SK-N-SH treated with all-trans-retinoic acid at 6 μM for 48 hours (cell line): ENCODE measurements at regions not wholly inside any gene's neighbourhood (a gene's known extent, or its start where the extent isn't known, plus 50 kb on each side); places are given as distances from the start of the nearest gene placed in this dataset.
A peak's percentile ranks its signal among the peaks of the same experiment; 100 is the strongest.

ENCODE experiments used
- ATAC-seq: fragments of 200-7000 bp; cut with Tn5 transposase; 3 replicates; pipeline ENCODE4 v1.9.1; 2020; ENCODE audit warnings: mild to moderate bottlenecking, moderate library complexity
- ARNTL ChIP-seq: fragments of 450-650 bp; formaldehyde crosslinking; IDR thresholded peaks from 2 replicates; pipeline ENCODE4 v1.5.0; 2020; ENCODE audit warnings: low read depth, mild to moderate bottlenecking, moderate library complexity, borderline replicate concordance
- BACH2 ChIP-seq: fragments of 250-450 bp; sonication (Bioruptor Pico); IDR thresholded peaks from 2 replicates; pipeline ENCODE4 v1.9.0; 2021; ENCODE audit warnings: mild to moderate bottlenecking, borderline replicate concordance
- CSDC2 ChIP-seq: fragments of 250-450 bp; sonication (Bioruptor Pico); IDR thresholded peaks from 2 replicates; pipeline ENCODE4 v1.5.0; 2020; ENCODE audit warnings: mild to moderate bottlenecking, moderate library complexity
- ESRRG ChIP-seq: fragments of 250-450 bp; sonication (Bioruptor Pico); IDR thresholded peaks from 2 replicates; pipeline ENCODE4 v1.6.1; 2021; ENCODE audit warnings: mild to moderate bottlenecking
- GLIS3 ChIP-seq: fragments of 250-450 bp; sonication (Bioruptor Pico); IDR thresholded peaks from 2 replicates; pipeline ENCODE4 v1.5.0; 2020; ENCODE audit warnings: mild to moderate bottlenecking, moderate library complexity
- ISL1 ChIP-seq: fragments of 250-450 bp; sonication (Bioruptor Pico); IDR thresholded peaks from 2 replicates; pipeline ENCODE4 v2.1.2; 2022; ENCODE audit warnings: mild to moderate bottlenecking, moderate library complexity
- OSR1 ChIP-seq: fragments of 250-450 bp; sonication (Bioruptor Pico); IDR thresholded peaks from 2 replicates; pipeline ENCODE4 v1.8.0; 2022; ENCODE audit warnings: moderate library complexity, mild to moderate bottlenecking, inconsistent platforms
- PPARA ChIP-seq: fragments of 250-450 bp; sonication (Bioruptor Pico); IDR thresholded peaks from 2 replicates; pipeline ENCODE4 v1.5.0; 2020; ENCODE audit warnings: mild to moderate bottlenecking, borderline replicate concordance
- RARB ChIP-seq: fragments of 250-450 bp; sonication (Bioruptor Pico); IDR thresholded peaks from 2 replicates; pipeline ENCODE4 v1.8.0; 2021; ENCODE audit warnings: mild to moderate bottlenecking, moderate library complexity
- SNAI2 ChIP-seq: fragments of 250-450 bp; sonication (Bioruptor Pico); IDR thresholded peaks from 2 replicates; pipeline ENCODE4 v1.5.0; 2020; ENCODE audit warnings: mild to moderate bottlenecking, moderate library complexity
- TCF4 ChIP-seq: fragments of 250-450 bp; sonication (Bioruptor Pico); IDR thresholded peaks from 2 replicates; pipeline ENCODE4 v1.8.0; 2021; ENCODE audit warnings: mild to moderate bottlenecking, moderate library complexity, borderline replicate concordance
- TOX ChIP-seq: fragments of 250-450 bp; sonication (Bioruptor Pico); IDR thresholded peaks from 2 replicates; pipeline ENCODE4 v1.8.0; 2021; ENCODE audit warnings: mild to moderate bottlenecking, moderate library complexity, borderline replicate concordance
- ZC3H10 ChIP-seq: fragments of 250-450 bp; sonication (Bioruptor Pico); IDR thresholded peaks from 2 replicates; pipeline ENCODE4 v1.5.1; 2021; ENCODE audit warnings: mild to moderate bottlenecking, moderate library complexity
- ZFP3 ChIP-seq: fragments of 250-450 bp; sonication (Bioruptor Pico); IDR thresholded peaks from 2 replicates; pipeline ENCODE4 v1.5.0; 2020; ENCODE audit warnings: mild to moderate bottlenecking, moderate library complexity
- ZFP30 ChIP-seq: fragments of 450-650 bp; formaldehyde crosslinking; IDR thresholded peaks from 2 replicates; pipeline ENCODE4 v1.5.0; 2022; ENCODE audit warnings: mild to moderate bottlenecking, moderate library complexity
- ZNF565 ChIP-seq: fragments of 450-650 bp; formaldehyde crosslinking; conservative IDR thresholded peaks from 2 replicates; pipeline ENCODE4 v1.5.0; 2020; ENCODE audit warnings: low read depth, mild to moderate bottlenecking, moderate library complexity
- ZNF70 ChIP-seq: fragments of 450-650 bp; formaldehyde crosslinking; IDR thresholded peaks from 2 replicates; pipeline ENCODE4 v1.5.0; 2020; ENCODE audit warnings: mild to moderate bottlenecking, moderate library complexity
- ZNF8 ChIP-seq: fragments of 450-650 bp; formaldehyde crosslinking; IDR thresholded peaks from 2 replicates; pipeline ENCODE4 v1.5.0; 2020; ENCODE audit warnings: mild to moderate bottlenecking, moderate library complexity
- TF ChIP-seq, protein P1 (sequence below): fragments of 250-450 bp; sonication (Bioruptor Pico); IDR thresholded peaks from 2 replicates; pipeline ENCODE4 v1.8.0; 2020; ENCODE audit warnings: mild to moderate bottlenecking, moderate library complexity, borderline replicate concordance
- TF ChIP-seq, protein P2 (sequence below): fragments of 250-450 bp; sonication (Bioruptor Pico); IDR thresholded peaks from 2 replicates; pipeline ENCODE4 v1.5.1; 2020; ENCODE audit warnings: low read depth, mild to moderate bottlenecking, moderate library complexity
- TF ChIP-seq, protein P3 (sequence below): fragments of 250-450 bp; sonication (Bioruptor Pico); IDR thresholded peaks from 2 replicates; pipeline ENCODE4 v1.5.1; 2021; ENCODE audit warnings: mild to moderate bottlenecking, moderate library complexity
- TF ChIP-seq, protein P4 (sequence below): fragments of 250-450 bp; sonication (Bioruptor Pico); IDR thresholded peaks from 2 replicates; pipeline ENCODE4 v1.5.0; 2020; ENCODE audit warnings: mild to moderate bottlenecking, moderate library complexity
- TF ChIP-seq, protein P5 (sequence below): fragments of 250-450 bp; sonication (Bioruptor Pico); IDR thresholded peaks from 2 replicates; pipeline ENCODE4 v1.8.0; 2021; ENCODE audit warnings: low read depth, mild to moderate bottlenecking, moderate library complexity, borderline replicate concordance

DNA sequence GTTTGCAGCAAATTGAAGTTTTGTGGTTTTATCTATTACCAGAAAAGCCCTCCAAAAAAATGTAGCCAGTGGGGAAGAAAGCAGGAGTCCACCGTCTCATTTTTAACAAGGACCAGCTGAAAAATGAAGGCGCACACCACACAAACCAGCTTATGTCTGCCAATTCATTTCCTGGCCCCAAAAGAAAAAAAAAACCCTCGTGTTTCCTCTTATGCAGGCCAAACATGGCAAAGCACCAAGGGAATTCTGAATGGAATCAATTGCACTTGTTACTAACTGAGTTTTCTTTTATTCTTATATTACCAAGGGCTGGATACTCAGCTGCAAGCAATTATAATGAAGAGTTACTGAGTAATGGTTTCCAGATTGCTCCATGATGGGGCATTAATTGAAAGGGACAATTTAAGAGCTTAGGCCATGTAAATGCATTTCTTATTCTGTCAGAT lies 428.3 kb upstream of the NPVF start (continued):
- no peak; the same call in 1 of the 2 replicates for TF ChIP-seq BACH2 (CRISPR knock-in tag)
- TF ChIP-seq, protein P1, sequence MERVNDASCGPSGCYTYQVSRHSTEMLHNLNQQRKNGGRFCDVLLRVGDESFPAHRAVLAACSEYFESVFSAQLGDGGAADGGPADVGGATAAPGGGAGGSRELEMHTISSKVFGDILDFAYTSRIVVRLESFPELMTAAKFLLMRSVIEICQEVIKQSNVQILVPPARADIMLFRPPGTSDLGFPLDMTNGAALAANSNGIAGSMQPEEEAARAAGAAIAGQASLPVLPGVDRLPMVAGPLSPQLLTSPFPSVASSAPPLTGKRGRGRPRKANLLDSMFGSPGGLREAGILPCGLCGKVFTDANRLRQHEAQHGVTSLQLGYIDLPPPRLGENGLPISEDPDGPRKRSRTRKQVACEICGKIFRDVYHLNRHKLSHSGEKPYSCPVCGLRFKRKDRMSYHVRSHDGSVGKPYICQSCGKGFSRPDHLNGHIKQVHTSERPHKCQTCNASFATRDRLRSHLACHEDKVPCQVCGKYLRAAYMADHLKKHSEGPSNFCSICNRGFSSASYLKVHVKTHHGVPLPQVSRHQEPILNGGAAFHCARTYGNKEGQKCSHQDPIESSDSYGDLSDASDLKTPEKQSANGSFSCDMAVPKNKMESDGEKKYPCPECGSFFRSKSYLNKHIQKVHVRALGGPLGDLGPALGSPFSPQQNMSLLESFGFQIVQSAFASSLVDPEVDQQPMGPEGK (CRISPR knock-in tag) = no peak
- peak; percentile 97 for TF ChIP-seq SNAI2 (CRISPR knock-in tag)

DNA sequence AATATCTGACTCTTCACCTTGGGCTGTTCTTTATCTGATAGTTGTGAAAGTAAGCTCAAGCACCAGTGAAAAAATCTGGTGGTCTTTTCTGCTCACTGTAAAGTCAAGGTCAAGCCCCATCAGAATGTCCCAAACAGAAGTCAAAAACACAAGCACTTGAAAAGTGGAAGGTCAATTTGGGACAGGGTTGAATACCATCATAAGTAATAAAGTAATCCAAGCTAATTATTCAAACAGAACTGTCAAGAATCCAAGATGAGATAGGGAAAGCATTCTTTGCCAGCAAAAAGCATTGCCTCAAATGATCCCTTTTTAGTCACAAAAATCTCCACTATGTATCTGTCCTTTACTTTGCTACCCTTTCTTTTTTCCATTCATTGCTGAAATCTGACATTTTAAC lies 430.1 kb upstream of the NPVF start:
- ATAC-seq = no peak
- TF ChIP-seq OSR1 (no peak), GLIS3 (CRISPR knock-in tag) (no peak), ZNF565 (CRISPR knock-in tag) (no peak), ZC3H10 (no peak), RARB (CRISPR knock-in tag) (no peak)
- TF ChIP-seq, protein P2, sequence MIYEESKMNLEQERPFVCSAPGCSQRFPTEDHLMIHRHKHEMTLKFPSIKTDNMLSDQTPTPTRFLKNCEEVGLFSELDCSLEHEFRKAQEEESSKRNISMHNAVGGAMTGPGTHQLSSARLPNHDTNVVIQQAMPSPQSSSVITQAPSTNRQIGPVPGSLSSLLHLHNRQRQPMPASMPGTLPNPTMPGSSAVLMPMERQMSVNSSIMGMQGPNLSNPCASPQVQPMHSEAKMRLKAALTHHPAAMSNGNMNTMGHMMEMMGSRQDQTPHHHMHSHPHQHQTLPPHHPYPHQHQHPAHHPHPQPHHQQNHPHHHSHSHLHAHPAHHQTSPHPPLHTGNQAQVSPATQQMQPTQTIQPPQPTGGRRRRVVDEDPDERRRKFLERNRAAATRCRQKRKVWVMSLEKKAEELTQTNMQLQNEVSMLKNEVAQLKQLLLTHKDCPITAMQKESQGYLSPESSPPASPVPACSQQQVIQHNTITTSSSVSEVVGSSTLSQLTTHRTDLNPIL (CRISPR knock-in tag) = no peak
- TF ChIP-seq, protein P3, sequence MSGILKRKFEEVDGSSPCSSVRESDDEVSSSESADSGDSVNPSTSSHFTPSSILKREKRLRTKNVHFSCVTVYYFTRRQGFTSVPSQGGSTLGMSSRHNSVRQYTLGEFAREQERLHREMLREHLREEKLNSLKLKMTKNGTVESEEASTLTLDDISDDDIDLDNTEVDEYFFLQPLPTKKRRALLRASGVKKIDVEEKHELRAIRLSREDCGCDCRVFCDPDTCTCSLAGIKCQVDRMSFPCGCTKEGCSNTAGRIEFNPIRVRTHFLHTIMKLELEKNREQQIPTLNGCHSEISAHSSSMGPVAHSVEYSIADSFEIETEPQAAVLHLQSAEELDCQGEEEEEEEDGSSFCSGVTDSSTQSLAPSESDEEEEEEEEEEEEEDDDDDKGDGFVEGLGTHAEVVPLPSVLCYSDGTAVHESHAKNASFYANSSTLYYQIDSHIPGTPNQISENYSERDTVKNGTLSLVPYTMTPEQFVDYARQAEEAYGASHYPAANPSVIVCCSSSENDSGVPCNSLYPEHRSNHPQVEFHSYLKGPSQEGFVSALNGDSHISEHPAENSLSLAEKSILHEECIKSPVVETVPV = no peak

DNA sequence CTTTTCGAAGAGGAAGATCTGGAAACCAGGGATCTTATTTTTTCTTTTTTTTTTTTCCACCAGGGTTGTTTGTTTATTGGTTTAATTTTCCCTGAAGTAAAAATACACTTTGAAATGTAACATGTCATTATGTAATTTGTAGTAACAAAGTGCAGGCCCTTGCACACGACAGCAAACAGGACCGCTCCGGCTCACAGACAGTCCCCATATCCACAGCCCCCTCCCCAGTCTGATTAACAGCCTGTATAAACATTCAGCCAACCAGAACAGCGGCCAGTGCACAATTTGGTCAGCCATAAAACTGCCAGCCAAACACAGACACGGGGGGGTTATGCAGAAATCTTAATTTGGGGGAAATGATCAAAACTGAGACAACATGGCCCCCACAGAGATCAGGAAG lies 431.6 kb upstream of the NPVF start:
- no peak; the same call in 2 of the 3 replicates for ATAC-seq
- TF ChIP-seq ZNF565 (CRISPR knock-in tag) = no peak
- TF ChIP-seq ZFP3 = no peak
- no peak for TF ChIP-seq BACH2 (CRISPR knock-in tag)
- no peak for TF ChIP-seq ZC3H10
- TF ChIP-seq, protein P4, sequence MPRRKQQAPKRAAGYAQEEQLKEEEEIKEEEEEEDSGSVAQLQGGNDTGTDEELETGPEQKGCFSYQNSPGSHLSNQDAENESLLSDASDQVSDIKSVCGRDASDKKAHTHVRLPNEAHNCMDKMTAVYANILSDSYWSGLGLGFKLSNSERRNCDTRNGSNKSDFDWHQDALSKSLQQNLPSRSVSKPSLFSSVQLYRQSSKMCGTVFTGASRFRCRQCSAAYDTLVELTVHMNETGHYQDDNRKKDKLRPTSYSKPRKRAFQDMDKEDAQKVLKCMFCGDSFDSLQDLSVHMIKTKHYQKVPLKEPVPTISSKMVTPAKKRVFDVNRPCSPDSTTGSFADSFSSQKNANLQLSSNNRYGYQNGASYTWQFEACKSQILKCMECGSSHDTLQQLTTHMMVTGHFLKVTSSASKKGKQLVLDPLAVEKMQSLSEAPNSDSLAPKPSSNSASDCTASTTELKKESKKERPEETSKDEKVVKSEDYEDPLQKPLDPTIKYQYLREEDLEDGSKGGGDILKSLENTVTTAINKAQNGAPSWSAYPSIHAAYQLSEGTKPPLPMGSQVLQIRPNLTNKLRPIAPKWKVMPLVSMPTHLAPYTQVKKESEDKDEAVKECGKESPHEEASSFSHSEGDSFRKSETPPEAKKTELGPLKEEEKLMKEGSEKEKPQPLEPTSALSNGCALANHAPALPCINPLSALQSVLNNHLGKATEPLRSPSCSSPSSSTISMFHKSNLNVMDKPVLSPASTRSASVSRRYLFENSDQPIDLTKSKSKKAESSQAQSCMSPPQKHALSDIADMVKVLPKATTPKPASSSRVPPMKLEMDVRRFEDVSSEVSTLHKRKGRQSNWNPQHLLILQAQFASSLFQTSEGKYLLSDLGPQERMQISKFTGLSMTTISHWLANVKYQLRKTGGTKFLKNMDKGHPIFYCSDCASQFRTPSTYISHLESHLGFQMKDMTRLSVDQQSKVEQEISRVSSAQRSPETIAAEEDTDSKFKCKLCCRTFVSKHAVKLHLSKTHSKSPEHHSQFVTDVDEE (CRISPR knock-in tag) = peak; percentile 61; the same call in 1 of the 2 replicates
- no peak for TF ChIP-seq ISL1
- no peak for TF ChIP-seq ZNF8 (CRISPR knock-in tag)
- no peak for TF ChIP-seq ZNF70 (CRISPR knock-in tag)
- TF ChIP-seq ARNTL (CRISPR knock-in tag) = no peak
- 0 out of 2 replicates have a peak, but pooled peaks have one; percentile 6 for TF ChIP-seq PPARA (CRISPR knock-in tag)
- no peak for TF ChIP-seq RARB (CRISPR knock-in tag)
- peak; percentile 97 for TF ChIP-seq TCF4
- no peak for TF ChIP-seq TOX (CRISPR knock-in tag)
- TF ChIP-seq CSDC2 (CRISPR knock-in tag) = no peak
- TF ChIP-seq SNAI2 (CRISPR knock-in tag) = no peak
- TF ChIP-seq GLIS3 (CRISPR knock-in tag) = no peak
- TF ChIP-seq, protein P1 (CRISPR knock-in tag) = no peak
- TF ChIP-seq, protein P5, sequence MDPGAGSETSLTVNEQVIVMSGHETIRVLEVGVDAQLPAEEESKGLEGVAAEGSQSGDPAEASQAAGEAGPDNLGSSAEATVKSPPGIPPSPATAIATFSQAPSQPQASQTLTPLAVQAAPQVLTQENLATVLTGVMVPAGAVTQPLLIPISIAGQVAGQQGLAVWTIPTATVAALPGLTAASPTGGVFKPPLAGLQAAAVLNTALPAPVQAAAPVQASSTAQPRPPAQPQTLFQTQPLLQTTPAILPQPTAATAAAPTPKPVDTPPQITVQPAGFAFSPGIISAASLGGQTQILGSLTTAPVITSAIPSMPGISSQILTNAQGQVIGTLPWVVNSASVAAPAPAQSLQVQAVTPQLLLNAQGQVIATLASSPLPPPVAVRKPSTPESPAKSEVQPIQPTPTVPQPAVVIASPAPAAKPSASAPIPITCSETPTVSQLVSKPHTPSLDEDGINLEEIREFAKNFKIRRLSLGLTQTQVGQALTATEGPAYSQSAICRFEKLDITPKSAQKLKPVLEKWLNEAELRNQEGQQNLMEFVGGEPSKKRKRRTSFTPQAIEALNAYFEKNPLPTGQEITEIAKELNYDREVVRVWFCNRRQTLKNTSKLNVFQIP (CRISPR knock-in tag) = no peak
- TF ChIP-seq, protein P2 (CRISPR knock-in tag) = no peak
- TF ChIP-seq, protein P3 = no peak
- TF ChIP-seq OSR1 = no peak
- TF ChIP-seq ESRRG (CRISPR knock-in tag) = no peak
- no peak for TF ChIP-seq ZFP30 (CRISPR knock-in tag)
